Inflammatory macrophage treated with lipopolysaccharide for 1 hour (primary cell): ENCODE measurements at regions not wholly inside any gene's neighbourhood (a gene's known extent, or its start where the extent isn't known, plus 50 kb on each side); places are given as distances from the start of the nearest gene placed in this dataset.
A peak's percentile ranks its signal among the peaks of the same experiment; 100 is the strongest.

Experiments
- DNase-seq, 2 donors: peaks; one replicate each; pipeline ENCODE4 v3.0.0-alpha.2; 2020 to 2022

GRCh38 chr6:44533421-44533820 is 145.9 kb downstream of the CDC5L start:
- DNase-seq: no peak

- no peak for DNase-seq
Measured at GRCh38 chr6:44534291-44534690, 146.8 kb downstream of the CDC5L start.

- no peak for DNase-seq
Measured at GRCh38 chr6:44535446-44535845, 147.9 kb downstream of the CDC5L start.

GRCh38 chr6:44535967-44536366 is 148.5 kb downstream of the CDC5L start:
- DNase-seq: no peak

GRCh38 chr6:44537306-44538049 is 150.0 kb downstream of the CDC5L start:
- DNase-seq: no peak

GRCh38 chr6:44538131-44538806 is 150.8 kb downstream of the CDC5L start:
- DNase-seq: no peak

- DNase-seq: no peak
Measured at GRCh38 chr6:44538807-44539201, 151.3 kb downstream of the CDC5L start.

- DNase-seq: peak; percentile 56 to 61
Measured at GRCh38 chr6:44539701-44540355, 152.3 kb downstream of the CDC5L start.

GRCh38 chr6:44540881-44541280 is 153.4 kb downstream of the CDC5L start:
- DNase-seq: no peak

GRCh38 chr6:44542401-44543116 is 155.1 kb downstream of the CDC5L start:
- no peak for DNase-seq

- DNase-seq: no peak
Measured at GRCh38 chr6:44543664-44544063, 156.2 kb downstream of the CDC5L start.

- no peak for DNase-seq
Measured at GRCh38 chr6:44545224-44545623, 157.7 kb downstream of the CDC5L start.

- no peak for DNase-seq
Measured at GRCh38 chr6:44548319-44548718, 160.8 kb downstream of the CDC5L start.

GRCh38 chr6:44549516-44549915 is 162.0 kb downstream of the CDC5L start:
- DNase-seq: no peak

- no peak for DNase-seq
Measured at GRCh38 chr6:44554194-44554593, 166.7 kb downstream of the CDC5L start.

- no peak for DNase-seq
Measured at GRCh38 chr6:44554861-44555260, 167.4 kb downstream of the CDC5L start.

- DNase-seq: peak; percentile 12 to 15
Measured at GRCh38 chr6:44556046-44556445, 168.5 kb downstream of the CDC5L start.

- no peak for DNase-seq
Measured at GRCh38 chr6:44558024-44558831, 170.7 kb downstream of the CDC5L start.

- no peak for DNase-seq
Measured at GRCh38 chr6:44558832-44559251, 171.3 kb downstream of the CDC5L start.

- no peak for DNase-seq
Measured at GRCh38 chr6:44559486-44560270, 172.2 kb downstream of the CDC5L start.

- DNase-seq: no peak
Measured at GRCh38 chr6:44560458-44561059, 173.1 kb downstream of the CDC5L start.
